ENCODE measurements at regions not wholly inside any gene's neighbourhood (a gene's known extent, or its start where the extent isn't known, plus 50 kb on each side); places are given as distances from the start of the nearest gene placed in this dataset.

DNA sequence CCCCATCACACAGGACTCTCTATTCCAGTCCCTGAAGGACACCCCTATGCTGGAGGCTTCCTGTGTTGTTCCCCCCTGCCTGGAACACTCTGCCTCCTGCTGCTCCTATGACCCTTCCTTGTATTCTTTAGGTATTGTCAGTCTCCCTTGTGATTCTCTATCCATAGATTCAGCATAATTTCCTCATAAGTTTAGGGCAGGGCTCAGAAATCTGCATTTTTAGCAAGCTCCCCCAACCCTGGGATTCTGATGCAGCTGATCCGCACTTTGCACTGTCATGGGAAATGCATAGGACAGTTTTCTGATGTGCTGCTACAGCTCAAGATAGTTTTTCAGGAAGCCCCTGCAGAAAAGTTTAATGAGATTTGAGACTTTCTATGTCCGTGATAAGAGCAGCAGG is 79.9 kb downstream of the ADRA2A start:
- dilution Hi-C loops (cut with HindIII; ENCODE audit: low sequenced_read_pairs, unreplicated experiment) = no loop called here

More for the DNA sequence above, 79.9 kb downstream of the ADRA2A start:
- in situ Hi-C loops (cut with MboI; ENCODE audit: low sequenced_read_pairs) = no loop called here
- no peak overlapping the region for H3K4me3 ChIP-seq (ENCODE audit: insufficient read depth, low read depth, low read length)
- no peaks in the 10 kb centered on the region for H3K9me3 ChIP-seq (ENCODE audit: control insufficient read depth, insufficient read depth, low read length)
- H3K4me1 ChIP-seq (ENCODE audit: control insufficient read depth, insufficient read depth, low read length) = no peaks in the 10 kb centered on the region
- no peak overlapping the region for H3K56ac ChIP-seq (ENCODE audit: extremely low read depth, insufficient read depth, low read length)
- no peak for DNase-seq
- CTCF ChIA-PET = no interaction called here
- no peaks in the 10 kb centered on the region for H3K36me3 ChIP-seq (ENCODE audit: control insufficient read depth, insufficient read depth, low read length)
- H2AK9ac ChIP-seq (replicated peaks; ENCODE audit: low read depth, low read length, poor library complexity) = no peak overlapping the region
- no peak overlapping the region for H4K8ac ChIP-seq (ENCODE audit: low read depth in 2 of 2, low read length in 2 of 2)
- H4K20me1 ChIP-seq (ENCODE audit: insufficient read depth, low read length) = no peaks in the 10 kb centered on the region
- POLR2A ChIA-PET (ENCODE audit: unreplicated experiment) = no interaction called here
- H2AK5ac ChIP-seq (ENCODE audit: low read depth, low read length) = no peak overlapping the region
- no peak overlapping the region for H3K4ac ChIP-seq (ENCODE audit: low read depth, low read length)
- H3K79me1 ChIP-seq (ENCODE audit: low read depth in 1 of 2, low read length in 2 of 2) = no peaks in the 10 kb centered on the region
- intact Hi-C loops (cut with micrococcal nuclease) = no loop called here
- no peak overlapping the region for H2AFZ ChIP-seq (replicated peaks; ENCODE audit: low read length, poor library complexity)
- no peak overlapping the region for H3K14ac ChIP-seq (replicated peaks; ENCODE audit: low read depth, low read length)
- ATAC-seq (ENCODE audit: low read depth) = no peak
- H2BK20ac ChIP-seq (ENCODE audit: low read depth, low read length) = no peak overlapping the region
- no peaks in the 10 kb centered on the region; the same call in 1 of the 2 replicates for H3K9me1 ChIP-seq (ENCODE audit: insufficient read depth, low read length)
- no peak overlapping the region for H2BK15ac ChIP-seq (ENCODE audit: low read depth, low read length)
- no peak overlapping the region for H3K27ac ChIP-seq (ENCODE audit: insufficient read depth, low read length)
- H3K27me3 ChIP-seq (ENCODE audit: control insufficient read depth, insufficient read depth, low read length) = no peaks in the 10 kb centered on the region
- WGBS, 2 experiments (ENCODE audit: extremely low coverage in 2 of 2, insufficient read length in 1 of 2) = 33% methylated on average over 1 of the region's 2 CpGs; no CpG with 5 or more reads in 1 of the 2 experiments
- BruUV-seq (replicated peaks) = no TSS peak
- H4K91ac ChIP-seq (ENCODE audit: insufficient read depth, low read depth, low read length) = no peak overlapping the region
- H2BK5ac ChIP-seq (ENCODE audit: low read depth, low read length, poor library complexity, severe bottlenecking) = no peak overlapping the region
- H3K4me2 ChIP-seq (ENCODE audit: low read depth, low read length) = no peak overlapping the region
- no peak overlapping the region for H3K23ac ChIP-seq (ENCODE audit: low read depth, low read length)
- no peak overlapping the region for H2BK120ac ChIP-seq (ENCODE audit: low read depth, low read length)
- H4K5ac ChIP-seq (ENCODE audit: low read depth, low read length) = no peak overlapping the region
- H3K18ac ChIP-seq (ENCODE audit: low read depth, low read length) = no peak overlapping the region
- no peak for TF ChIP-seq BHLHE40 (IDR thresholded peaks at IDR 0.05; ENCODE audit: low read depth, low read length)
- no peak for TF ChIP-seq NFE2L2 (IDR thresholded peaks at IDR 0.05; ENCODE audit: low read depth, low read length)
- TF ChIP-seq CEBPB (IDR thresholded peaks at IDR 0.05; ENCODE audit: low read depth, low read length) = no peak
- H3K9ac ChIP-seq (ENCODE audit: low read depth, low read length) = no peak overlapping the region
